ENCODE measurements at regions not wholly inside any gene's neighbourhood (a gene's known extent, or its start where the extent isn't known, plus 50 kb on each side); places are given as distances from the start of the nearest gene placed in this dataset.

DNA sequence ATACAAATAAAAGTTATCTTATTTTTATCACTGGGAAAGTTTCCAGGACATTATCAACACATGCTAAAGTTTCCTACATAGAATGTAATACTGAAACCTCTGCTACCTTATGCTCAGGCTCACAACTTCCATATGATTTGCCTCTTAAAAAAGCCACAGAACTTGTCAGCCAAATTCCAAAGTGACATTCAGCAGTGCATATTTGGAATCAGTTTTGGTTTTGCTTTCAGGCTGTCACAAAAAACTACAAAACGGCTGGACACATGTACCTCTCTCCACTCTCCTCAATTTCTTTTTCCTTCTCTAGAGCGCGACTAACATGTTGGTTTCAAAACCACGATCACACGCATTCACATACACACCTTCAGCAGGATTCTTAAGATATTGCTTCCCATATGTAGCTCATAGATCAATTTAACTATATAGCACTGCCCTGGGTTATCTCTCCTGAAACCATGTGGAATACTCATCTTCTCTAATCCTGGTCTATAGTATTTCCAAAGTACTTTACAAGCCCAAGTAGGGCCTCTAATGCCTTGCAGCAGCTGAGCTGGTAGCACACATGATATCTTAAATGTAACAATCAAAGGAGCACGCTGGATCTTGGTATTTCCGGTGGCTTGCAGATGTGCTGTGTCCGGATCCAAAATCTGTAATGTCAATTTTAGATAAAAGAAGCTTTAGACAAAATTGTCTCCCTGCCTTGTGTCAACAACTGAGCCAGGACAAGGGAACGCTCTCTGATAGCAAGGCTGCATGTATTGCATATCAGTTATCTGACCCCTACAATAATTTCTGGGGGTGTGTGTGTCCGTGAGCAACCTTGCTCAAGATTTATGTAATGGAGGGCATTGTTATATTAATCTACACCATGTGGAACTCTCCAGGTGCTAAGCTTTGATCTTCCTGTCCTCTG is 203.2 kb downstream of the DMRT2 start:
- H3K4me1 ChIP-seq (ENCODE audit: control insufficient read depth in 1 of 2, extremely low read depth in 1 of 2, insufficient read depth in 2 of 2, low read length in 2 of 2): no peaks in the 10 kb centered on the region
- H3K27ac ChIP-seq (ENCODE audit: low read length): no peak overlapping the region
- no peak for DNase-seq
- ChIA-PET POLR2A (no interaction called here), CTCF (no interaction called here)
- H3K9me3 ChIP-seq: no peaks in the 10 kb centered on the region
- no peaks in the 10 kb centered on the region for H3K9me3 Mint-ChIP-seq
- no peaks in the 10 kb centered on the region for H3K27me3 ChIP-seq (replicated peaks in 1 of 2; ENCODE audit: control insufficient read depth in 2 of 2, extremely low read depth in 1 of 2, insufficient read depth in 2 of 2, low read length in 1 of 2)
- H3K4me3 ChIP-seq (ENCODE audit: control insufficient read depth in 1 of 2, extremely low read depth in 1 of 2, low read length in 1 of 2): no peak overlapping the region
- no peaks in the 10 kb centered on the region for H3K4me1 Mint-ChIP-seq
- peaks cover 2 to 3% of the 10 kb centered on the region in 2 donors for H3K27me3 Mint-ChIP-seq
- no peak for ATAC-seq (replicated peaks in 1 of 4)
- WGBS (ENCODE audit: insufficient coverage): 81% methylated on average over 7 of the region's 10 CpGs
- H3K36me3 ChIP-seq (ENCODE audit: control insufficient read depth in 2 of 2, extremely low read depth in 1 of 2, insufficient read depth in 1 of 2, low read length in 1 of 2): no peaks in the 10 kb centered on the region
- no peak overlapping the region for H3K4me3 Mint-ChIP-seq
- H3K27ac Mint-ChIP-seq: no peak overlapping the region
- no peaks in the 10 kb centered on the region for H3K36me3 Mint-ChIP-seq

DNA sequence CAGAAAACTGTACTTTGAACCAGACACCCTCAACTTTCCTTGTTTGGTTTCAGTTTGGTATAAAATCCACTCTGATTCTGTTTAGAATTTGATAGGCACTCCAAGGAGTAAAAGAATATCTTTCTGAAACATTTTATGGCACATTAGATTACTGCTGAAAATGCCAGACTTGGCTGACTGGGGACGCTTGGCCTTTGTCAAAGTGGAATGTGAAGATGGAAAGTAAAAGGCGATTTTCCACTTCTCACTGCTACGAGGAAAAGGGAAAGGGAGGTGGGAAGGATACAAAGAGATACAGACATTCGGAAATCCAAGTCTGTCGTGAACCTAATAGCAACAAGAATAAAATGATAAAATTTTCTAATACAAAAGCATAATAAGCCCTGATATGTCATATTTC is 203.9 kb downstream of the DMRT2 start:
- no peak overlapping the region for H3K27ac ChIP-seq (ENCODE audit: low read length)
- no peaks in the 10 kb centered on the region for H3K36me3 Mint-ChIP-seq
- H3K9me3 Mint-ChIP-seq: no peaks in the 10 kb centered on the region
- DNase-seq (no peak), ATAC-seq (replicated peaks in 1 of 4) (no peak)
- peaks cover 2 to 3% of the 10 kb centered on the region in 2 donors for H3K27me3 Mint-ChIP-seq
- no peaks in the 10 kb centered on the region for H3K36me3 ChIP-seq (ENCODE audit: control insufficient read depth in 2 of 2, extremely low read depth in 1 of 2, insufficient read depth in 1 of 2, low read length in 1 of 2)
- no peaks in the 10 kb centered on the region for H3K4me1 ChIP-seq (ENCODE audit: control insufficient read depth in 1 of 2, extremely low read depth in 1 of 2, insufficient read depth in 2 of 2, low read length in 2 of 2)
- H3K9me3 ChIP-seq: no peaks in the 10 kb centered on the region
- no peak overlapping the region for H3K27ac Mint-ChIP-seq
- ChIA-PET POLR2A (no interaction called here), CTCF (no interaction called here)
- H3K27me3 ChIP-seq (replicated peaks in 1 of 2; ENCODE audit: control insufficient read depth in 2 of 2, extremely low read depth in 1 of 2, insufficient read depth in 2 of 2, low read length in 1 of 2): no peaks in the 10 kb centered on the region
- H3K4me3 Mint-ChIP-seq: no peak overlapping the region
- H3K4me3 ChIP-seq (ENCODE audit: control insufficient read depth in 1 of 2, extremely low read depth in 1 of 2, low read length in 1 of 2): no peak overlapping the region
- WGBS (ENCODE audit: insufficient coverage): no CpG with 5 or more reads among the region's 5 CpGs
- no peaks in the 10 kb centered on the region for H3K4me1 Mint-ChIP-seq

DNA sequence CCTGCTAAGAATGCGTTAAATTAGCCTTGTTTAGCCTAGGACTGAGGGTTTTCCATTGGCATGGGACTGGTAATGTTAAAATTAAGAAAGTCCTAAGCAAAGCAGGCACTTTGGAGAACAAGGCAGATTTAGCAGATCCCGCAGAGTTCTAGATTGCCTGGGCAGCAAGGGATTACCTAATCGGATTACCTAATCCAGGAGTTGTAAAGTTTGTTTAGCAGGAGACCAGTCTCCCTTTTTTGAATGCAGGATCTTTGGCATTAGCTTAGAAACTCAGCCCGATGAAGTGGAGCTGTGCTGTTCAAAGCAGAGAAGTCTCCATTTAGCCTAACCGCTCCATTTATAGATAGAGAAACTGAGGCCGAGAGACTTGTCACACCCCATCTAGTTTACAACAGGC is 206.0 kb downstream of the DMRT2 start:
- H3K36me3 ChIP-seq (ENCODE audit: control insufficient read depth in 2 of 2, extremely low read depth in 1 of 2, insufficient read depth in 1 of 2, low read length in 1 of 2): no peaks in the 10 kb centered on the region

DNA sequence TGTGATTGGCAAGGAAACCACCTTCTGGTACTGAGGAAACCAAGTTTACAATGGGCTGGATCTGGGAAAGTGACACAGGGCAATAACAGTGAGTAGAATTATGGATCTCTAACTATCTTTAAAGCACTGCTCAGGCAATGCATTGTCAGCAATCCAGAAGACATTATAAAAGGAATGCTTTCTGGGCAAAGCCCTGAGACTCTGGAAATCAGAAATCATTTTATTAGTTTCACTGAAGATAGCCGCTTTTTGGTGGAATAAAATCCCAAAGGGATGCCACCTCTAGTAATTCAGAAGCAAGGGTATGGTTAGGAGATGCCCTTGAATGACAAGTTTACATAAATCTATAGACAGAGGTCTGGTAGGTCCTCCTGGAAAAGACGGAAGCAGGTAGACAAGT is 211.1 kb downstream of the DMRT2 start:
- no peak for DNase-seq
- H3K9me3 Mint-ChIP-seq: peaks cover 0 to 10% (median 0%) of the 10 kb centered on the region in 3 donors
- POLR2A ChIA-PET: no interaction called here
- Histone ChIP-seq H3K27ac (ENCODE audit: low read length) (no peak overlapping the region), H3K27me3 (replicated peaks in 1 of 2; ENCODE audit: control insufficient read depth in 2 of 2, extremely low read depth in 1 of 2, insufficient read depth in 2 of 2, low read length in 1 of 2) (no peaks in the 10 kb centered on the region), H3K9me3 (no peaks in the 10 kb centered on the region), H3K4me1 (ENCODE audit: control insufficient read depth in 1 of 2, extremely low read depth in 1 of 2, insufficient read depth in 2 of 2, low read length in 2 of 2) (no peaks in the 10 kb centered on the region), H3K4me3 (ENCODE audit: control insufficient read depth in 1 of 2, extremely low read depth in 1 of 2, low read length in 1 of 2) (no peak overlapping the region), H3K36me3 (ENCODE audit: control insufficient read depth in 2 of 2, extremely low read depth in 1 of 2, insufficient read depth in 1 of 2, low read length in 1 of 2) (no peaks in the 10 kb centered on the region)
- CTCF ChIA-PET: no interaction called here
- no peaks in the 10 kb centered on the region for H3K4me1 Mint-ChIP-seq
- no peak overlapping the region for H3K27ac Mint-ChIP-seq
- WGBS (ENCODE audit: insufficient coverage): no CpG with 5 or more reads among the region's 2 CpGs
- peaks cover 2 to 3% of the 10 kb centered on the region in 2 donors for H3K27me3 Mint-ChIP-seq
- no peaks in the 10 kb centered on the region for H3K36me3 Mint-ChIP-seq
- no peak overlapping the region for H3K4me3 Mint-ChIP-seq
- no peak for ATAC-seq (replicated peaks in 1 of 4)

More for the DNA sequence above, 206.0 kb downstream of the DMRT2 start:
- POLR2A ChIA-PET: no interaction called here
- Mint-ChIP-seq H3K27me3 (peaks cover 2 to 3% of the 10 kb centered on the region in 2 donors), H3K27ac (no peak overlapping the region), H3K9me3 (no peaks in the 10 kb centered on the region), H3K4me1 (no peaks in the 10 kb centered on the region), H3K4me3 (no peak overlapping the region), H3K36me3 (no peaks in the 10 kb centered on the region)
- H3K4me3 ChIP-seq (ENCODE audit: control insufficient read depth in 1 of 2, extremely low read depth in 1 of 2, low read length in 1 of 2): no peak overlapping the region
- no peaks in the 10 kb centered on the region for H3K4me1 ChIP-seq (ENCODE audit: control insufficient read depth in 1 of 2, extremely low read depth in 1 of 2, insufficient read depth in 2 of 2, low read length in 2 of 2)
- no peak overlapping the region for H3K27ac ChIP-seq (ENCODE audit: low read length)
- WGBS (ENCODE audit: insufficient coverage): 100% methylated on average over 4 of the region's 6 CpGs
- no peaks in the 10 kb centered on the region for H3K9me3 ChIP-seq
- CTCF ChIA-PET: no interaction called here
- H3K27me3 ChIP-seq (replicated peaks in 1 of 2; ENCODE audit: control insufficient read depth in 2 of 2, extremely low read depth in 1 of 2, insufficient read depth in 2 of 2, low read length in 1 of 2): no peaks in the 10 kb centered on the region
- ATAC-seq (replicated peaks in 1 of 4) (no peak), DNase-seq (no peak)

DNA sequence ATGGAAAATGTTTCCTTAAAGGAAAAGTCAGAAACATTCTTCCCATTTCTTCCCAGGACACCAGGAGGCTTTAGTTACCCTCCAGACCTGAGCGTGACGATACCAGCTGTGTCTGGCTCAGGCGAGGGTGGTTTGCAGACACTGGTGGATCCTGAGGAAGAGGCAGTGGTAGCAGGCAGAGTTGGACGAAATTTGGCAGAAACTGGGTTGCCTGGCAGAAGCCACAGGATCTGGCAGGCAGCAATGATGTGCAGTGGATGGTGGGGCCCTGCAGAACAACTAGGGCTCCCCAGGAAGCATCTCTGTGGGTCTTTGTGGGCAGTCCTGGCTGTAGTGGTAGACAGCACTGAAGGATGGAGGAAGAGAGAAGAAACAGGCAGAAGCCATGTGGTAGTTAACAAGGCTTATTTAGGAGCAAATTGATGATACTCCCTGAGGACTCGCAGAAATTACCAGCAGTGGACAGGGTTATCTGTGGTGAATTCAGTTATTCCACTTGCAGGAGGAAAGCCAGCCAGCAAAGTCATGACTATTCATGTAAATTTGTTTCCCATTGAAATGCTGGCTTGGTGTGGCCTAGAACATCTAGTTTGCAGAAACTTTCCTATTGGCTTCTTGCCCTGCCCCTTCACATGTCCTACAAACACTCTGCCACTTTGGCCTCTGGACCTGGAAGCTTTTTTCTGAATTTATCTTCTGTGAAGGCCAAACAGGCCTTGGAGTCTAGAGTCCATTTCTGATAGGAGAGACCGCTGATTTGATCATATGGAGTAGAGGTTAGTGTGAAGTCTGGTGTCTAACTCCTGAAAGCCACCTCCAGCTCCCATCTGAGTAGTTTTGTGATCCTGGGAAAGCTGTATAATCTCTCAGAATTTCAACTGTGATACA is 212.0 kb downstream of the DMRT2 start:
- Histone ChIP-seq H3K27me3 (replicated peaks in 1 of 2; ENCODE audit: control insufficient read depth in 2 of 2, extremely low read depth in 1 of 2, insufficient read depth in 2 of 2, low read length in 1 of 2) (no peaks in the 10 kb centered on the region), H3K9me3 (no peaks in the 10 kb centered on the region), H3K4me1 (ENCODE audit: control insufficient read depth in 1 of 2, extremely low read depth in 1 of 2, insufficient read depth in 2 of 2, low read length in 2 of 2) (no peaks in the 10 kb centered on the region), H3K27ac (ENCODE audit: low read length) (no peak overlapping the region), H3K4me3 (ENCODE audit: control insufficient read depth in 1 of 2, extremely low read depth in 1 of 2, low read length in 1 of 2) (no peak overlapping the region), H3K36me3 (ENCODE audit: control insufficient read depth in 2 of 2, extremely low read depth in 1 of 2, insufficient read depth in 1 of 2, low read length in 1 of 2) (no peaks in the 10 kb centered on the region)
- ChIA-PET POLR2A (no interaction called here), CTCF (no interaction called here)
- Mint-ChIP-seq H3K27me3 (peaks cover 0 to 3% of the 10 kb centered on the region in 2 donors), H3K4me1 (no peaks in the 10 kb centered on the region), H3K36me3 (no peaks in the 10 kb centered on the region), H3K27ac (no peak overlapping the region), H3K9me3 (peaks cover 0 to 10% (median 0%) of the 10 kb centered on the region in 3 donors), H3K4me3 (no peak overlapping the region)
- no peak for DNase-seq
- no peak for ATAC-seq (replicated peaks in 1 of 4)
- WGBS (ENCODE audit: insufficient coverage): 61% methylated on average over 3 of the region's 6 CpGs

DNA sequence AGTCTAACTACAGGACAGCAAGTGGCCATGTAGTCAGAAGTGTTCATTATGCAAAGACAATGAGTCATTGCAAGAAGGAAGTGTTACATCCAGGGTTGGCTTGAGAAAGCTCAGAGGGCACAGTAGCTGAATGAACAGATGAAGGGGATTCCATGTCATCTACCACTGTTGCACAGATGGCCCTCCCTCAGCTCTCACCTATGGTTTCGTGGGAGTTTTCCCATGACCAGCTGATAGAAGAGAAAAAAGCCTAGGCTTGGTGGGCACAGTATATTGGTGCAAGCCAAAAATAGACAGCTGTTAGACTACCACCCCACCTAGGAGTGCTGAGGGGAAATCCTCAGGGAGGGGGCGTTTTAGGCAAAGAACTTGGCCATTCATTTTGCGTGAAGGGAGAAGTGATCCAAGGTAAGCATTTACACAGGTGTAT is 217.0 kb downstream of the DMRT2 start:
- ATAC-seq (replicated peaks in 1 of 4): no peak
- POLR2A ChIA-PET: no interaction called here
- no peaks in the 10 kb centered on the region for H3K4me1 Mint-ChIP-seq
- no peak for DNase-seq
- no peak overlapping the region for H3K27ac Mint-ChIP-seq
- CTCF ChIA-PET: no interaction called here
- H3K36me3 ChIP-seq (ENCODE audit: control insufficient read depth in 2 of 2, extremely low read depth in 1 of 2, insufficient read depth in 1 of 2, low read length in 1 of 2): no peaks in the 10 kb centered on the region
- H3K4me1 ChIP-seq (ENCODE audit: control insufficient read depth in 1 of 2, extremely low read depth in 1 of 2, insufficient read depth in 2 of 2, low read length in 2 of 2): no peaks in the 10 kb centered on the region
- no peak overlapping the region for H3K4me3 Mint-ChIP-seq
- no peaks in the 10 kb centered on the region for H3K27me3 ChIP-seq (replicated peaks in 1 of 2; ENCODE audit: control insufficient read depth in 2 of 2, extremely low read depth in 1 of 2, insufficient read depth in 2 of 2, low read length in 1 of 2)
- peaks cover 0 to 10% (median 0%) of the 10 kb centered on the region in 3 donors for H3K9me3 Mint-ChIP-seq
- H3K9me3 ChIP-seq: no peaks in the 10 kb centered on the region
- no peak overlapping the region for H3K4me3 ChIP-seq (ENCODE audit: control insufficient read depth in 1 of 2, extremely low read depth in 1 of 2, low read length in 1 of 2)
- H3K27me3 Mint-ChIP-seq: peaks cover 0 to 3% of the 10 kb centered on the region in 2 donors
- 56% methylated on average over 2 of the region's 3 CpGs for WGBS (ENCODE audit: insufficient coverage)
- no peak overlapping the region for H3K27ac ChIP-seq (ENCODE audit: low read length)
- H3K36me3 Mint-ChIP-seq: no peaks in the 10 kb centered on the region

Data from T-cell (primary cell).